Upper lobe of left lung (tissue), 4 donors: ENCODE measurements at regions not wholly inside any gene's neighbourhood (a gene's known extent, or its start where the extent isn't known, plus 50 kb on each side); places are given as distances from the start of the nearest gene placed in this dataset.

ENCODE experiments used
- CTCF ChIP-seq, 6 experiments: fragments of 450-650 bp in 4 of 6; fragments of 200-600 bp in 2 of 6; sonication (generic) in 2 of 6; IDR thresholded peaks; one replicate each; pipeline ENCODE4 v1.5.1; 2016 to 2019; ENCODE audit warnings: antibody characterized with exemption in 6 of 6
- EP300 ChIP-seq, 4 donors: sonication (generic); formaldehyde crosslinking; IDR thresholded peaks; one replicate each; pipeline ENCODE4 v1.5.1; 2017; ENCODE audit warnings: antibody characterized with exemption in 4 of 4, control low read depth in 2 of 4
- POLR2A ChIP-seq, 4 donors: fragments of 450-650 bp; IDR thresholded peaks; one replicate each; pipeline ENCODE4 v1.5.1; 2016 to 2017; ENCODE audit warnings: antibody characterized with exemption in 4 of 4, mild to moderate bottlenecking in 2 of 4
- POLR2AphosphoS5 ChIP-seq, 2 donors: sonication (generic); formaldehyde crosslinking; IDR thresholded peaks; one replicate each; pipeline ENCODE4 v1.5.1; 2017; ENCODE audit warnings: antibody characterized with exemption in 2 of 2

GRCh38 chr22:44628273-44628672, 73.7 kb upstream of the PRR5 start:
- no peak for TF ChIP-seq CTCF (IDR thresholded peaks at IDR 0.05)
- TF ChIP-seq EP300 (IDR thresholded peaks at IDR 0.05): no peak
- no peak for TF ChIP-seq POLR2A (IDR thresholded peaks at IDR 0.05)
- TF ChIP-seq POLR2AphosphoS5 (IDR thresholded peaks at IDR 0.05): no peak
